ENCODE measurements at regions not wholly inside any gene's neighbourhood (a gene's known extent, or its start where the extent isn't known, plus 50 kb on each side); places are given as distances from the start of the nearest gene placed in this dataset.

GRCh38 chr3:20916951-20917606, 731.1 kb upstream of the SGO1 start:
- no peaks in the 10 kb centered on the region for H3K9me3 ChIP-seq

GRCh38 chr3:20914310-20914709, 728.3 kb upstream of the SGO1 start:
- intact Hi-C loops (cut with DNase I): no loop called here
- no peak for DNase-seq (ENCODE audit: extremely low spot score in 2 of 2)
- TF ChIP-seq CTCF (IDR thresholded peaks at IDR 0.05): no peak
- no peak for TF ChIP-seq POLR2AphosphoS5 (IDR thresholded peaks at IDR 0.05; ENCODE audit: insufficient read depth in 1 of 2, low read depth in 1 of 2)
- no peak for TF ChIP-seq POLR2A (IDR thresholded peaks at IDR 0.05)
- Histone ChIP-seq H3K36me3 (no peaks in the 10 kb centered on the region), H3K4me3 (no peak overlapping the region), H3K27ac (no peak overlapping the region), H3K4me1 (no peaks in the 10 kb centered on the region), H3K9me3 (no peaks in the 10 kb centered on the region), H3K27me3 (no peaks in the 10 kb centered on the region)

More at GRCh38 chr3:20916951-20917606, 731.1 kb upstream of the SGO1 start:
- H3K27ac ChIP-seq: no peak overlapping the region
- TF ChIP-seq CTCF (IDR thresholded peaks at IDR 0.05): no peak
- no peak for TF ChIP-seq POLR2AphosphoS5 (IDR thresholded peaks at IDR 0.05; ENCODE audit: insufficient read depth in 1 of 2, low read depth in 1 of 2)
- TF ChIP-seq POLR2A (IDR thresholded peaks at IDR 0.05): no peak
- no peak for DNase-seq (ENCODE audit: extremely low spot score in 2 of 2)
- no peaks in the 10 kb centered on the region for H3K36me3 ChIP-seq
- H3K27me3 ChIP-seq: no peaks in the 10 kb centered on the region
- H3K4me3 ChIP-seq: no peak overlapping the region
- no peaks in the 10 kb centered on the region for H3K4me1 ChIP-seq
- intact Hi-C loops (cut with DNase I): no loop called here

GRCh38 chr3:20912406-20912805, 726.4 kb upstream of the SGO1 start:
- Histone ChIP-seq H3K27ac (no peak overlapping the region), H3K4me1 (no peaks in the 10 kb centered on the region), H3K9me3 (no peaks in the 10 kb centered on the region), H3K27me3 (no peaks in the 10 kb centered on the region), H3K36me3 (no peaks in the 10 kb centered on the region), H3K4me3 (no peak overlapping the region)
- intact Hi-C loops (cut with DNase I): no loop called here
- TF ChIP-seq POLR2AphosphoS5 (IDR thresholded peaks at IDR 0.05; ENCODE audit: insufficient read depth in 1 of 2, low read depth in 1 of 2): no peak
- no peak for TF ChIP-seq POLR2A (IDR thresholded peaks at IDR 0.05)
- no peak for TF ChIP-seq CTCF (IDR thresholded peaks at IDR 0.05)
- no peak for DNase-seq (ENCODE audit: extremely low spot score in 2 of 2)

GRCh38 chr3:20909511-20909910, 723.5 kb upstream of the SGO1 start:
- no peak overlapping the region for H3K27ac ChIP-seq
- intact Hi-C loops (cut with DNase I): no loop called here
- no peak for DNase-seq (ENCODE audit: extremely low spot score in 2 of 2)

More at GRCh38 chr3:20909511-20909910, 723.5 kb upstream of the SGO1 start:
- Histone ChIP-seq H3K36me3 (no peaks in the 10 kb centered on the region), H3K4me3 (no peak overlapping the region), H3K4me1 (no peaks in the 10 kb centered on the region), H3K9me3 (no peaks in the 10 kb centered on the region), H3K27me3 (no peaks in the 10 kb centered on the region)
- TF ChIP-seq CTCF (IDR thresholded peaks at IDR 0.05) (no peak), POLR2A (IDR thresholded peaks at IDR 0.05) (no peak), POLR2AphosphoS5 (IDR thresholded peaks at IDR 0.05; ENCODE audit: insufficient read depth in 1 of 2, low read depth in 1 of 2) (no peak)

Measured in vagina (tissue), 2 donors.